ENCODE measurements at regions not wholly inside any gene's neighbourhood (a gene's known extent, or its start where the extent isn't known, plus 50 kb on each side); places are given as distances from the start of the nearest gene placed in this dataset.

DNA sequence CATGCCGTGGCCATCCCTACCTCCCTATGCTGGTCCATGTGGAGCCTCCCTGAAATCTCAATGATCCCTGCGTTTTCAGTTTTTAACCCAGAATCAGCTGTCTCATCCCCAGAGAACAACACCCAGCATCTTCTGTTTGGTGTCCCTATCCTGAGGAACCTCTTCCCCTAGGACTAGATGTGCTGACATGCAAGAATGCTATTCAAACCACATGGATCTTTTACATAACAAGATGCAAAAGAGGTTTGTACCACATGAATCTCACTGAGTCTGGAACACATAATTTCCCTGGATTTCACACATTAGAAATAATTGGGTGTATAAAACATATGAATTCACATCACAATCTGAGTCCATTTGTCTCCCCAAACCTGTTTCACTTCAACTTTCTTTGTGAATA is 174.6 kb upstream of the NECTIN3 start:
- TF ChIP-seq, protein P1, sequence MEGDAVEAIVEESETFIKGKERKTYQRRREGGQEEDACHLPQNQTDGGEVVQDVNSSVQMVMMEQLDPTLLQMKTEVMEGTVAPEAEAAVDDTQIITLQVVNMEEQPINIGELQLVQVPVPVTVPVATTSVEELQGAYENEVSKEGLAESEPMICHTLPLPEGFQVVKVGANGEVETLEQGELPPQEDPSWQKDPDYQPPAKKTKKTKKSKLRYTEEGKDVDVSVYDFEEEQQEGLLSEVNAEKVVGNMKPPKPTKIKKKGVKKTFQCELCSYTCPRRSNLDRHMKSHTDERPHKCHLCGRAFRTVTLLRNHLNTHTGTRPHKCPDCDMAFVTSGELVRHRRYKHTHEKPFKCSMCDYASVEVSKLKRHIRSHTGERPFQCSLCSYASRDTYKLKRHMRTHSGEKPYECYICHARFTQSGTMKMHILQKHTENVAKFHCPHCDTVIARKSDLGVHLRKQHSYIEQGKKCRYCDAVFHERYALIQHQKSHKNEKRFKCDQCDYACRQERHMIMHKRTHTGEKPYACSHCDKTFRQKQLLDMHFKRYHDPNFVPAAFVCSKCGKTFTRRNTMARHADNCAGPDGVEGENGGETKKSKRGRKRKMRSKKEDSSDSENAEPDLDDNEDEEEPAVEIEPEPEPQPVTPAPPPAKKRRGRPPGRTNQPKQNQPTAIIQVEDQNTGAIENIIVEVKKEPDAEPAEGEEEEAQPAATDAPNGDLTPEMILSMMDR (conservative IDR thresholded peaks at IDR 0.05; ENCODE audit: low read depth, low read length): no peak
- no peak for TF ChIP-seq EZH2 (IDR thresholded peaks at IDR 0.05; ENCODE audit: borderline replicate concordance, low read depth, low read length, poor library complexity, severe bottlenecking)

All from A673 (cell line).